ENCODE measurements at regions not wholly inside any gene's neighbourhood (a gene's known extent, or its start where the extent isn't known, plus 50 kb on each side); places are given as distances from the start of the nearest gene placed in this dataset.
"Not testable (repeated sequence)": the region's sequence is repeated elsewhere in the genome, so short reads cannot be mapped to it uniquely, and the experiment has no call there.

GRCh38 chr5:50501491-50502228 lies 60.6 kb upstream of the EMB start:
- no peak for DNase-seq (ENCODE audit: low read depth in 2 of 2)

- DNase-seq (ENCODE audit: low read depth in 2 of 2): not testable (repeated sequence)
Observed at GRCh38 chr5:50513028-50513457, 72.0 kb upstream of the EMB start.

- not testable (repeated sequence) for DNase-seq (ENCODE audit: low read depth in 2 of 2)
Observed at GRCh38 chr5:50521060-50521459, 80.0 kb upstream of the EMB start.

GRCh38 chr5:50527514-50528060 lies 86.5 kb upstream of the EMB start:
- DNase-seq (ENCODE audit: low read depth in 2 of 2): not testable (repeated sequence)

GRCh38 chr5:50535393-50535792 lies 94.3 kb upstream of the EMB start:
- no peak for DNase-seq (ENCODE audit: low read depth in 2 of 2)

- DNase-seq (ENCODE audit: low read depth in 2 of 2): not testable (repeated sequence)
Observed at GRCh38 chr5:50537534-50537933, 96.4 kb upstream of the EMB start.

GRCh38 chr5:50547303-50547702 lies 106.2 kb upstream of the EMB start:
- DNase-seq (ENCODE audit: low read depth in 2 of 2): no peak

GRCh38 chr5:50550267-50550666 lies 109.2 kb upstream of the EMB start:
- no peak for DNase-seq (ENCODE audit: low read depth in 2 of 2)

- no peak for DNase-seq (ENCODE audit: low read depth in 2 of 2)
Observed at GRCh38 chr5:50550993-50551392, 109.9 kb upstream of the EMB start.

- no peak for DNase-seq (ENCODE audit: low read depth in 2 of 2)
Observed at GRCh38 chr5:50553560-50553984, 112.5 kb upstream of the EMB start.

- DNase-seq (ENCODE audit: low read depth in 2 of 2): not testable (repeated sequence)
Observed at GRCh38 chr5:50558640-50559039, 107.8 kb upstream of the PARP8 start.

- DNase-seq (ENCODE audit: low read depth in 2 of 2): no peak
Observed at GRCh38 chr5:50559955-50560354, 106.5 kb upstream of the PARP8 start.

- no peak for DNase-seq (ENCODE audit: low read depth in 2 of 2)
Observed at GRCh38 chr5:50562694-50563093, 103.7 kb upstream of the PARP8 start.

GRCh38 chr5:50564079-50564478 lies 102.4 kb upstream of the PARP8 start:
- DNase-seq (ENCODE audit: low read depth in 2 of 2): peak in 1 of 2 donors; percentile 1

GRCh38 chr5:50564558-50564957 lies 101.9 kb upstream of the PARP8 start:
- no peak for DNase-seq (ENCODE audit: low read depth in 2 of 2)

GRCh38 chr5:50574121-50574520 lies 92.3 kb upstream of the PARP8 start:
- no peak for DNase-seq (ENCODE audit: low read depth in 2 of 2)

- DNase-seq (ENCODE audit: low read depth in 2 of 2): no peak
Observed at GRCh38 chr5:50575740-50576139, 90.7 kb upstream of the PARP8 start.

GRCh38 chr5:50576265-50576664 lies 90.2 kb upstream of the PARP8 start:
- no peak for DNase-seq (ENCODE audit: low read depth in 2 of 2)

- no peak for DNase-seq (ENCODE audit: low read depth in 2 of 2)
Observed at GRCh38 chr5:50576686-50577256, 89.7 kb upstream of the PARP8 start.

GRCh38 chr5:50580506-50580905 lies 85.9 kb upstream of the PARP8 start:
- no peak for DNase-seq (ENCODE audit: low read depth in 2 of 2)

GRCh38 chr5:50581845-50582244 lies 84.6 kb upstream of the PARP8 start:
- not testable (repeated sequence) for DNase-seq (ENCODE audit: low read depth in 2 of 2)

GRCh38 chr5:50582699-50583098 lies 83.7 kb upstream of the PARP8 start:
- DNase-seq (ENCODE audit: low read depth in 2 of 2): no peak

- no peak for DNase-seq (ENCODE audit: low read depth in 2 of 2)
Observed at GRCh38 chr5:50583621-50584020, 82.8 kb upstream of the PARP8 start.

All from stimulated activated CD8-positive, alpha-beta memory T cell treated with anti-CD3 and anti-CD28 coated beads, Interleukin-7, amount 100 ng/mL, for 4 hours (primary cell).